NCI-H524 treated with DMSO at 0.1 percent for 48 hours (cell line): ENCODE measurements at regions not wholly inside any gene's neighbourhood (a gene's known extent, or its start where the extent isn't known, plus 50 kb on each side); places are given as distances from the start of the nearest gene placed in this dataset.
"Not testable (repeated sequence)": the region's sequence is repeated elsewhere in the genome, so short reads cannot be mapped to it uniquely, and the experiment has no call there.

Experiments
- DNase-seq: peaks from one replicate; lab custom pipeline; 2025; lab: John Stamatoyannopoulos, UW

DNA sequence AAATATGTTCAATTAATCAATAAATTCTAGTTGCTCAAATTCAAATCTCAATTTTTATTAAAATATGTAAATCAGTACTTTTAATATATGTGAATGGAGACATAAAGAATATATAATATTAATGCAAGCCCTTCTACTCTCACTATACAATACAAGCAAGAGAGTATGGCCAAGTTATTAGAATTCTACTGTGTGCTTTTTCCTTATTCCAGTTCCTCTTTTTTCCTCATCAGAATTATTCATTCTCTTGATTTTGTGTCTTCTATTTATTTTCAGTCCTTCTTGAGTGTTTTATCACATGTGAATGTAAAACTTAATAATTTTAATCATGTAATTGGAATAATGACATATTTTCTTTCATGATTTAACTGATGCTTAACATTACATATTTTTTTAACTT lies 276.8 kb downstream of the PCDH20 start:
- DNase-seq, result no peak

DNA sequence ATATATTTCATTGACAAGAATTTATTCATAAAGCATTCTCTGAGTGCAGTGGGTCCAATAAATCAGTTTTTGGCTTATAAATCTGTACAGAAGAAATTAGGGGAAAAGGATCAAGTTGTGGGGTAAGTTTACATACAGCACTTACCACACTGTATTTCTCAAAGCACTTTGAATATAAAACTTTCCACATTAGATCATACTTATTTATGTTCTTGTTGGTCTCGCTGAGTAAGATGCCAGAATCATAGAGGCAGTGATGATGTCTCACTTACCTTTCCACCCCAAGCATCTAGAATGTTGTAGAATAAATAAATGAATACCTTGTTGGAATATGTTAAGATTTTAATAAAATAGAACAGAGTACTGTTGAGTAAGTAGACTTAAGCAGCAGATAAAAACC lies 279.1 kb downstream of the PCDH20 start:
- no peak for DNase-seq

DNA sequence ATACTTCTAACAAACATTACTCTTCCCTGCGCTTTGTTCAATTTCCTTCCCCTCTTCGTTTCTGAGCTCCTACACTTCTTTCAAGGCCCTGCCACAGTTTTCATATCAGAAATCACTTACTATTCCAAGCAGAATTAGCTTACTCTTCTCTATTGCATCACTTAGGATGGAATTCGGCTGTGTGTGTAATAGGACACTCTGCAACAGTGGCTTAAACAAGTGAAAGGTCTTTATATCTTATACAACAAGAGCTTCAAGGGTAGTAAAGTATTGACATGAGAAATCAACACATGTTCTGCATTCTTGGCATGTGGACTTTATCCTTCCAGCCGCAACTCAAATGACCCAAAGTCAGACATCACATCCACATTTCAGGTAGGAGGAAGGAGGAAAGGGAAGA lies 279.6 kb downstream of the PCDH20 start:
- no peak for DNase-seq

DNA sequence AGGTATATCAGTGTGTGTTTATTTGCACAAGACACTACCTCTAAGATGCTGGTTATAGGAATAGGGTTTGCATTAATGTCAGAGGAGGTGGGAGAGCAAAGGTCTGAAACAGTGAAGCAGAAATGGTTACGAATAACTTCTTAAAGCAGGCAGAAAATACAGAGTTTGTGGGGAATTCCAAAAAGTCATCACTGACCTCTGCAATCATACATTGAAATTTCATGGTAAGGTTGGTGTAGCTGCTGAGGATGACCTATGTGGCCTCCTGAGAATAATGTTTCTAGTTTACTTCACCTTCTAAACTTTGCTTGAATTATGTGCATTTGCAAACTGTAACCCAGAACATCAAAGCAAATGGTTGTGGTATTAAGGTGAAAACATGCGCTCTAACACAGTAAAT lies 280.1 kb downstream of the PCDH20 start:
- DNase-seq, result no peak

DNA sequence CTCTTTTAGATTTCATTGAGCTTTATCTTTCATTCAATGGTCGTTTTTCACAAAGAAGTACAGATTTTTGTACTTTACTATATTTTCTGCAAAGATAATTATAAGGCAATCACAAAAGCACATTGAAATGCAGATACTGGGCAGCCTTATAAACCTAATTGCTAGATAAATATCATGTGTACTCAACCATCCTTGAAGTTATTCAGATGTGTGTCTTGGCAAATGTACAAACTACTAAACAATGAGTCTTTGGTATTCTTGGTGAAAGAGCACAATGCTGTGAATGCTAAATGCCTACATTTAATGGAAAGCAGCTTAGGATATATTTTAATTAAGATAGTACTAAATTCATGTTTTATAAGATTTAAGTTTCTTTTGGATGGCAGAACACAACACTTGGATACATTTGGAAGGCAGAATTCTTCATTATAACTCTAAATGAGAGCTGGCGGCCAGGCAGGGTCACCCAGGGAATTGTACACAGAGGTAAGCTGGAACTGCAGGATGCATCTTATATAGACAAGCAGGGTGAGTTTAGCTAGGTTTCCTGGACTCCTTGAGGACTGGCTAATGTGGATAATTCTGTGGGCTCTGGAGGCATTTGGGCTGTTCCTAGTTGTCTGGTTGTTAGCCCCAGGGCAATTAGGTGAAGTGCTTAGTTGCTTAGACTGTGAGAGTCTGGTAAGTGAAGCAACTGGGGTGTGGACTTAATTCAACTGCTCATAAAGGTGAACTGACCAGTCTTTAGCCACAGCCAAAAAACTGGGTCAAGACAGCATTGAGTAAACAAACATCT lies 286.6 kb downstream of the PCDH20 start:
- DNase-seq, result no peak

DNA sequence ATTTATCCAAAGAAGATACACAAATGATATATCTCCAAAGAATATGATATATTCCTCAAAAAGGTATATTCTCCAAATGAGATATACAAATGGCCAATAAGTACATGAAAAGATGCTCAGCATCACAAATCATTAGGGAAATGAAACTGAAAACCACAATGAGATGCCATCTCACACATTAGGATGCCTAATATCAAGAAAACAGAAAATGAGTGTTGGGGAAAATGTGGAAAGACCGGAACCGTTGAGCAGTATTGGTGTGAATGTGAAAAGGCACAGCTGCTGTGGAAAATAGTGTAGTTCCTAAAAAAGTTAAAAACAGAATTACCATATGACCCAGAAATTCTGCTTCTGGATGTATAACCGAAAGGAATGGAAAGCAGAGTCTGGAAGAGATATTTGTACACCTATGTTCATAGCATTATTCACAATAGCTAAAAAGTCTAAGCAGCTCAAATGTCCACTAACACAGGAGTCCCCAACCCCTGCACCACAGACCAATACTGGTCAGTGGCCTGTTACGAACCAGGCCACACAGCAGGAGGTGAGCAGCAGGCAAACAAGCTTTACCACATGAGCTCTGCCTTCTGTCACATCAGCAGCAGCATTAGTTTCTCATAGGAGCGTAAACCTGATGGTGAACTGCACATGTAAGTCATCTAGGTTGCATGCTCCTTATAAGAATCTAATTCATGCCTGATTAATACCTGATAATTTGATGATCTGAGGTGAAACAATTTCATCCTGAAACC lies 291.9 kb downstream of the PCDH20 start:
- DNase-seq, result no peak

DNA sequence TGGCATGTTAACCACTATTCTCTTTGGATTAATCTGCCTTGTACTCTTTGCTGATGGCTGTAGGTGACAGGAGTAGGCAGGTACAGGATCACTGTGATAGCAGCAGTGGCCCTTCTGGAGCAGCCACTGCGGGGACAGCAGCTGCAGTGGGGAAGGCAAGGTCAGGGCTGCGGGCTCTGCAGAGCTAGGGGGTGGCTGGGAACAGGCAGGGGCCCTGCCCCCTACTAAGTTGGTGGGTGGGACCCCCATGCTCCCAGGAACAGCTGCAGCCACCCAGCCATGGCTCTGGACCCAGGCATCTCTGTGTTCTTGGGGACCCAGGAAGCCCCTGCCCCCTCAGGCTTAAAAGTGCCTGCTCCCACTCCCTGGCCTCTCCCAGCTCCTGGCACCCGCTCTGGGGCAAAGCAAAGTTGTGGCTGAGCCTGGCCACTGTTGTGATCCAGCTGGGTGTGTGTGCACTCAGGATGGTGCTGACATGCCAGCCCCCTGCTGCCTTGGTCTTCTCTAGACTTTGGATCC lies 302.4 kb downstream of the PCDH20 start:
- no peak for DNase-seq

DNA sequence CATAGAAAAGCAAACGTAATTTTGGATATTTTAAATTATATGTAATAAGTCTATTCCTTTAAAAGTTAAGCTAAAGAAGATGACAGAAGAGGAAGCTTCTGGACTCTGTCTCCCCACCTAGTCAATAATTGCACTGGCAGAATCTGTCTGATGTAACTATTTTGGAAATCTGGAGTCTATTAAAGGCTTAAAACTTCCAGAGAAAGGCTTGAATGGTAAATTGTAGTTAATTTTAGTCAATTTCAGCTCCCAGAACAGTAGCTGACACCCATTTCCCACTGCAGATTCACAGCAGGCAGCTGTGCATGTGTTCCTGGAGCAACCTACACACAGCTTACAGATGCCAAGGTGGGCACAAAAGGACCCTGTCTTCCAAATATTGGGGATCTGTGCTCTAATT lies 304.1 kb downstream of the PCDH20 start:
- no peak for DNase-seq

DNA sequence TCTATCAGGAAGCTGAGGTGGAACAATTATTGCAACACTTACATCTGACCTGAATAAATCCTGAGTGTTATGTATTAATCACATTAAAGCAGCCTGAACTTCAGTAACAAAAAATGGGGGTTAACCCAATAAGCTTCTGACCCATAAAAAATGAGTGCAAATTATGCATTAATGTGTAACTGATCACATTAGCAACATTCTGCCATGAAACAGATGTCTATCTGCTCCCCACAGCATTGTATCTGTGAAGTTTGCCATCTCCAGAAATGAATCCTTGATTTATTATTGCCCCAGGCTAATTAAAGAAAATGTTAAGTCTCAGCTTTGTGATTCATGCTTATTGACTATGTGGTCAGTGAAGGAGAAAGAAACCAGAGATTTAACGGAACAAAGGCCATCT lies 304.9 kb downstream of the PCDH20 start:
- DNase-seq, result peak; percentile 53

DNA sequence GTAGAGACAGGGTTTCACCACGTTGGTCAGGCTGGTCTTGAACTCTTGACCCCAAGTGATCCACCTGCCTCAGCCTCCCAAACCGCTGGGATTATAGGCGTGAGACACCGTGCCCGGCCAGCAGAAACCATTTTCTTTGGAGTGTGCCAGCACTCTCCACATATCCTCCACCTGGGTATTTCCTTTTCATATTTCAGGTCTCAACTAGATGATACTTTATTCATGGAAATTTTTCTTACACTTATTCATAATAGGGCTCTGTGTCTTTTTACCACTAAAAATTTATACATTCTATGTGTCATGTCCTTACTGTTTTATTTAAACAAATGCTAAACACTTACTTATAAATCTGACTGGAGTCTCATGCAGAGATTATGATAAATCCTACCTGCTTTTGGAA lies 305.9 kb downstream of the PCDH20 start:
- DNase-seq, result no peak

DNA sequence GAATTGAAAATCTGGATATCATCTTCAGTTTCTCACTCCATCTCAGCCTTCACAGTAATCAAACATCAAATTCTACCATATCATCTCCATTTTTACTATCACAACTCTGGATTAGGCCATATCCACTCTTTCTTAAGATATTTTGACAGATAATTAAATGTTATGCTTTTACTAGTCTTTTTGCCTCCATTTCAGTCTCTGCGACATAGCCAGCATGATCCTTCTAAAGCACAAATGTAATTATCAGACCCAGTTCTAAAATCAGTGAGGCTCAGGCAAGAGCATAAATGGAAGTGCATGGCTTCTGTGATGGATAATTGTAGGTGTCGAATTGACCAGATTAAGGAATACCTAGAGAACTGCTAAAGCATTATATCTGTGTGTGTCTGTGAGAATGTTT lies 307.7 kb downstream of the PCDH20 start:
- DNase-seq, result no peak

DNA sequence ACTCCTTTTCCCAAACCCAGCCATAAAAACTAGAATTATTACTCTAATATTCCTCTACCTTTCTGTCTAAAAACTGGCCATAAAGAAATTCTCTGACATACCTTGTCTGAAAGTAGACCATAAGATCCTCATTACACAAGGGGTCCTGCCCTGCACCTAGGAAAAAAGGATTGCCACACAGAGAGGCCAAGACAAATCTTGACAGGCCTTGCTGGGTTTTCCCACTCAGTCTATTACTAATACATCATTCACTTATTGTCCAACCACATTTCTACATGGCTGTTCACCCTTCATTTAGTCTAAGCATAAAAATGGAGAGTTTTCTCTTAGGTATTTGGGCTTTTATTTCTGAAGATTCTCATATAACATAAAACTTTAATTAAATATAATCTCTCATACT lies 319.8 kb downstream of the PCDH20 start:
- DNase-seq, result no peak

DNA sequence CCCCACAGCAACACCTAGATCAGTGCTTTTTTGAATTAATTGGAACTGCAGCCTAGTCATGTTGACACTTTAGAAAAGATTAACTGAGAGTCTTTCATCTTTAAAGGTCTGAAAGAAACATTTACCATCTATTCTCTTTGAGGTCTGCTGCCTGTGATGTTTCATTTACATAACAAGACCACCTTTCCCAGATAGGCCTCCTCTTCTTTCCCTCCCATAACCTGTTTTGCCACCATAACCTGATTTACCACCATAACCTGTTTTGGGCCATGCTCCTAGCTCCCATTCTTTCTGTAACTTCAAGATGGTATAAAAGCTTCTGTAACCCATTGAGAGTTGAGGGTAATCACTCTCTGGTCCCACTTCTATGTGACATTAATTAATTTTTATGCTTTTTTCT lies 320.8 kb downstream of the PCDH20 start:
- no peak for DNase-seq

DNA sequence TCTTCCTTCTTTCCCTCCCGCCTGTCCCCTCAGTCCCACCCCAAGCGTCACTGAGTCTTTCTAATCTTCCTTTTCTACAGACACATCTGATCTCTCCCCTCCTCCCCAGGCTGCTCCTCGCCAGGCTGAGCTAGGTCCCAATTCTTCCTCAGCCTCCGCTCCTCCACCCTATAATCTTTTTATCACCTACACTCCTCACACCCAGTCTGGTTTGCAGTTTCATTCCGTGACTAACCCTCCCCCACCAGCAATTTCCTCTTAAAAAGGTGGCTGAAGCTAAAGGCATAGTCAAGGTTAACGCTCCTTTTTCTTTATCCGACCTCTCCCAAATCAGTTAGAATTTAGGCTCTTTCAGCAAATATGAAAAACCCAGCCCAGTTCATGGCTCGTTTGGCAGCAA lies 325.8 kb downstream of the PCDH20 start:
- DNase-seq, result not testable (repeated sequence)

DNA sequence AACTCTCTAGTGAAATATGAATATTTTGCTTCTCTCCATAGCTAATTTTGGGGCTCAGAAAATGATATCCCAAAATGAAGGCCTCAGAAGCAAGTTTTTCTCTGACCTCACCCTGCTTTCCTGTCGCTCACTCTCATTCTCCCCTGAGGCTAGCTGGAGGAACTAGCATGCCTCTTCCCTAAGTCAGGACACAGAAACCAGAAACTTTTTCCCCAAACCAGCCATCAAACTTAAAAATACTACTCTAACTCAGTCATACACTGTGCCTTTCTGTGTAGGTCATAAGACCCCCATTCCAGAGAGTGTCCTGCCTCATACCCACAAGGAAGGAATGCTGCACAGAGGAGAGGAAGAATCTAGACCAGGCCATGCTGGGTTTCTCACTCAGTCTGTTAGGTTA lies 329.6 kb downstream of the PCDH20 start:
- no peak for DNase-seq

DNA sequence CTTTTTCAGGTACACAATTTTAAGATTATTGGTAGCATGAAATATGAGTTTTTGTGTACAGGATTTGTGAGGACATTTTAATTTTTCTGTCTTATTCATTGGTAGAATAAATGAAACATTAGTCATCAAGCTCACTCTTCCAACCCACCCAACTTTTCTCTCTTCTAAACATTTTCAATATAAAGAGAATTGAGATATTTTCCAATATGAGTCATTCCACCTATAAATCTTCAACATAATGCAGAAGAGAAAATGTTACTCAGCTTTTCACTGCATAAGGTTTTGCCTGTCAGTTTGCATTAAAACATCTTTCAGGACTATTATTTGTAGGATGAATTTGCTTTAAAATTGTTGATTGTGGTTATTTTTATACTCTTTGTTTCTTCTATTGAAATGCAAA lies 330.7 kb downstream of the PCDH20 start:
- DNase-seq, result no peak

DNA sequence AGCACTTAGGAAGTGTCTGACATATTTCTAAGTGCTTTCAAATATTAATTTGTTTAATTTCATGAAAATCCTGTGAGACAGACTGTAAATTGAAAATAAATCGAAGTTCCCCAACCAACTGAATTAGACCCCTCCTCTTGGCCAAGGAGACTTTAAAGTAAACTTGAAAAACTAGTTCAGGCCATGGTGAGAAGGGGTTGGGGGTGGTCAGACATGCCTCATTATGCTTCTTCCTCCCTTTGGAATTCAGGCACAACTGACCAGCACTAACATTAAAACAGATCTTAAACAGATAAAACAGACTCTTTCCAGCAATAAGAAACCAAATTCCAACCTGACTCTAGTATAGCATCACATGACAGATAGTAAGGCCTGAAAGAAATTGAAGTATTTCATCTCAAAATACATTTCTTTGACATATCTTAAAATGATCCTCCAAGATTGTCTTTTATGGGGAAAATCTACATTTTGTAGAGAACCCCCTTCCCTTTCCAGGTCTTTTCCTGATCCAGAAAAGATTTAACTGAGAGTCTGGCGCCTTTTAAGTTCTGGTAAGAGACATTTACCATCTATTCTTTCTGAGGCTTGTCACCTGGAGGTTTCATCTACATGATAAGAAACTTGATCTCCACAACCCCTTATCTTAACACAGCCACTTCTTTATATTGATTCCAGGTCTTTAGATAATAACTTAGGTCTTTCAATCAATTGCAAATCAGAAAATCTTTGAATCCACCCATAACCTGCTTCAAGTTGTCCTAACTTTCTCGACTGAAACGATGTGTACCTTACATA lies 336.5 kb downstream of the PCDH20 start:
- DNase-seq, result no peak

DNA sequence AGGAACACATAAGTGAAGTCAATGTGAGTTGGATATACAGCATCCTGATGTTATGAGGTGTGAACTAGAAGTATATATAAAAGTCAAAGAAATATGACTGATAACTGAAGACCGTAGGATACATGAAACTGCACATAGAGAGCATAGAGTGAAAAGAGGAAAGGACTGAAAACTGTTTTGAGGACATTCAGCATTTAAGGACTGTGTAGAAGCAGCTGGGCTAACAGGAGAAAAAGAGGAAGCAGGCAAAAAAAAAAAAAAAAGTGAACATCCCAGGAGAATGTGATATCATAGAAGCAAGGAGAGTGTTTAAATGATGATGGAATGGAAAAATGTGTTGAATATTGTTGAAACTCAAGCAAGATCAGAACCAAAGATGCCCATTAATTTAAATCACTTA lies 363.5 kb downstream of the PCDH20 start:
- DNase-seq, result no peak

DNA sequence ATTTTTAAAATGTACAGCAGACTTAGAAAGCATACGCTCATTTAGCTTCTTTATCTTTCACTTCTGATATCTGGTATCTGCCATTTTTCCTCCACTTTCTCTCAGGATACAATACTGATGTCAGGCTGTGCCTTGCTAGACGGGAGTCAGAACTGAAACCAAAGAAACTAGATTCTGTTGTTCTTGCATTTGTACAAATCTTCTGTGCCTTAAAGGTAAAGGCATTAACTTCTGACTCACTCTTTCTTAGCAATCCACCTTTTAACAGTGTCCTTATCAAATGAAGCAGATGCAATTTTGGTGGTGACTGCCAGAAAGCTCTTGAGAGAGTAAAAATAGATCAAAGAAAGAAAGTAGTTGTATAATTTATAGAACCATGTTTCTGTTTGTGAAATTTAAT lies 370.4 kb downstream of the PCDH20 start:
- no peak for DNase-seq

DNA sequence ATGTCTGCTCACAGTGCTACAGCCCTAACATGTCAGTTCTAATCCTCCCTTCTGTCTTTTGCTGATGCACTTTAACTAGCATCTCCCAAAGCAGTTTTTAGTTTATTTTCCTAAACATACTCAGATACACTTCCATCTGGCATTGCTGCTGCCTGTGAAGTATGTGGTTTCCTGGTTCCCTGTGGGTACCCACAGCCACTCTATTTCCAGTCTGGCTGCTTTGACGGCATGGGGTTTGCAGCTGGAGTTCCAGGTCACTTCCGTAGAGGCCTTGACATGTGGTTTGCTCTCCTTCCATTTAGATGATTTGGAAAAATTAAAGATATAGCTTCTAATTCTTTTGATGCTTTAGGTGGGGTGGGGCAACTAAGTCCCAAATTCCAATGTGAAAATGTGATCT lies 375.5 kb downstream of the PCDH20 start:
- DNase-seq, result no peak

DNA sequence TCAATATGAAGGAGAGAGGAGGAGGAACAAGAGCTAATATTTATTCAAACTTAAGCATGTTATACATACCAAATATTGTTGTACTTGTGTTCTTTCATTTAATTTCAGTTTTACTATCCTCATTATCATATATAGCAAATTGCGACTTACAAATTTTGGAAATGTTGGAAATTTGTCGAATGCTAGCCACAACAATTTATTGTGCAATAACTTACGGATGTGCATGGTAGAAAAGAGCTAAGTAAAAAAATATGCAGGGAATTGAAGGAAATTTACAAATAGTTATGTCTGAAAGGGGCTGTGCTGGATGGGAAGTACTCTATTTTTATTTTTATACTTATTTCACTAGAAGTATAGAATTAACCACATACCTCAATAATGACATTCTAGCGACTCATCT lies 376.3 kb downstream of the PCDH20 start:
- DNase-seq, result no peak

DNA sequence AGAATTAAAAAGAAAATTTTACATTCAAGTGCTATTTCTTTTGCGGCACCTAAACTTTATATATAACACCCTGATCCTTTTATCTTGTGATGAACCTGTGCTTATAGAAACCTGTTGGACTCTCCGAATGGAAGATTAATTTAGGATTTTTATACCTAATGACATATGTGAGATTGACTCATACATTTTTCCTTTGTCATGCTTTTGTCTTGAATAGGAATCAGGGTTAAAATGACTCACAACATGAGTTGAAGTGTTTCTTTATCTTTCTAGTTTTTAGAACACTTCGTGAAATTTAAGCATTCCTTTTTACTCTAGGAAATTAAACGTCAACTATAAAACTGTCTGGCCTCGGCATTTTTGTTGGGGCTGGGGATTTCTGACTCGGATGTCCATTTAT lies 378.9 kb downstream of the PCDH20 start:
- DNase-seq, result no peak

DNA sequence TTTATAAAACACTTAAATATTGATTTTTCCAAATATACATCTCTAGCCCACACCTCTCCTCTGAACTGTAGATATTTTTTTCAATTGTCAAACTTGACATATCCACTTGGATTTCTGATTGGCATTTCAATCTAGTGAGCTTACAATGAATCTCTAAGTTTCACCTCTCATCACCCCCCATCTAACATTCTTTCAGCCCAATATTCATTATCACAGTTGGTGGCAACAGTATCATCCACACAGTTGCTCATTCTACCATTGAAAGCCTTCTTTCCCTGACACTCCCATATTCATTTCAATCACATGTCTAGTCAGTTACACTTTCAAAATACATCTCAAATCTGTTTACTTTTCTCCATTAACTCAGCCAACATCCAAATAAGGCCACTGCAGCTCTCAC lies 385.2 kb downstream of the PCDH20 start:
- DNase-seq, result no peak
